WTC11 (cell line): ENCODE measurements at regions not wholly inside any gene's neighbourhood (a gene's known extent, or its start where the extent isn't known, plus 50 kb on each side); places are given as distances from the start of the nearest gene placed in this dataset.

ENCODE experiments used
- ATAC-seq: fragments of 200-7000 bp; cut with Tn5 transposase; 2 replicates; pipeline ENCODE4 v1.10.0; 2021; ENCODE audit warnings: mild to moderate bottlenecking, moderate library complexity
- CTCF ChIA-PET: fragments of 300-600 bp; sonication (Branson Sonifier 250); formaldehyde crosslinking; loops from one replicate; lab custom pipeline; 2021; ENCODE audit warnings: antibody characterized with exemption; lab: Charles Lee
- POLR2A ChIA-PET: fragments of 350-600 bp; sonication (Branson Sonifier 250); formaldehyde crosslinking; loops from one replicate; lab custom pipeline; 2021; ENCODE audit warnings: antibody characterized with exemption; lab: Charles Lee
- DNase-seq: peaks from one replicate; pipeline ENCODE4 v3.0.0; 2021; ENCODE audit warnings: low spot score
- H3K27ac Mint-ChIP-seq: 2 replicates; pipeline ENCODE4 v1.8.0; 2021; ENCODE audit warnings: mixed read lengths
- H3K27me3 Mint-ChIP-seq: 2 replicates; pipeline ENCODE4 v1.8.0; 2021; ENCODE audit warnings: low read depth, mild to moderate bottlenecking, moderate library complexity, mixed read lengths
- H3K36me3 Mint-ChIP-seq: 2 replicates; pipeline ENCODE4 v1.8.0; 2021; ENCODE audit warnings: mixed read lengths
- H3K4me1 Mint-ChIP-seq: 2 replicates; pipeline ENCODE4 v1.8.0; 2022; ENCODE audit warnings: mixed read lengths
- H3K4me3 Mint-ChIP-seq: 2 replicates; pipeline ENCODE4 v1.8.0; 2021; ENCODE audit warnings: mild to moderate bottlenecking, moderate library complexity, mixed read lengths
- H3K9me3 Mint-ChIP-seq: 2 replicates; pipeline ENCODE4 v1.8.0; 2021; ENCODE audit warnings: mixed read lengths
- ATF2 ChIP-seq: sonication (generic); formaldehyde crosslinking; IDR thresholded peaks from 2 replicates; pipeline ENCODE4 v1.8.1; 2022; ENCODE audit warnings: low read depth, missing genetic modification reagents, borderline replicate concordance
- CDX4 ChIP-seq: fragments of 250-450 bp; sonication (Bioruptor Pico); IDR thresholded peaks from 2 replicates; pipeline ENCODE4 v1.9.0; 2021; ENCODE audit warnings: moderate library complexity, mild to moderate bottlenecking, inconsistent platforms, borderline replicate concordance
- E2F1 ChIP-seq: sonication (generic); formaldehyde crosslinking; IDR thresholded peaks from 2 replicates; pipeline ENCODE4 v1.8.0; 2022; ENCODE audit warnings: mild to moderate bottlenecking, missing genetic modification reagents
- ESRRA ChIP-seq: sonication (generic); formaldehyde crosslinking; IDR thresholded peaks from 2 replicates; pipeline ENCODE4 v1.8.1; 2022; ENCODE audit warnings: mild to moderate bottlenecking, missing genetic modification reagents, borderline replicate concordance
- FOXJ3 ChIP-seq: sonication (generic); formaldehyde crosslinking; IDR thresholded peaks from 2 replicates; pipeline ENCODE4 v1.9.0; 2021; ENCODE audit warnings: missing genetic modification reagents, mild to moderate bottlenecking, borderline replicate concordance
- FOXP4 ChIP-seq: sonication (generic); formaldehyde crosslinking; IDR thresholded peaks from 2 replicates; pipeline ENCODE4 v1.8.0; 2022; ENCODE audit warnings: mild to moderate bottlenecking, missing genetic modification reagents
- GRHL2 ChIP-seq: fragments of 250-450 bp; sonication (Bioruptor Pico); IDR thresholded peaks from 2 replicates; pipeline ENCODE4 v1.8.0; 2022; ENCODE audit warnings: mild to moderate bottlenecking, moderate library complexity; ENCODE audit not compliant: insufficient replicate concordance, severe bottlenecking
- JAZF1 ChIP-seq: fragments of 250-450 bp; sonication (Bioruptor Pico); IDR thresholded peaks from 2 replicates; pipeline ENCODE4 v1.9.0; 2021; ENCODE audit warnings: moderate library complexity, mild to moderate bottlenecking, inconsistent platforms
- MAX ChIP-seq: sonication (generic); formaldehyde crosslinking; IDR thresholded peaks from 2 replicates; pipeline ENCODE4 v1.8.0; 2022; ENCODE audit warnings: mild to moderate bottlenecking, missing genetic modification reagents
- PREB ChIP-seq: sonication (generic); formaldehyde crosslinking; IDR thresholded peaks from 2 replicates; pipeline ENCODE4 v1.8.1; 2022; ENCODE audit warnings: mild to moderate bottlenecking, missing genetic modification reagents, moderate library complexity, borderline replicate concordance
- SMAD3 ChIP-seq: sonication (generic); formaldehyde crosslinking; IDR thresholded peaks from 2 replicates; pipeline ENCODE4 v1.8.0; 2022; ENCODE audit warnings: missing genetic modification reagents, mild to moderate bottlenecking, borderline replicate concordance
- SP1 ChIP-seq: sonication (generic); formaldehyde crosslinking; conservative IDR thresholded peaks from 2 replicates; pipeline ENCODE4 v1.8.1; 2022; ENCODE audit warnings: missing genetic modification reagents
- STAT6 ChIP-seq: sonication (generic); formaldehyde crosslinking; conservative IDR thresholded peaks from 2 replicates; pipeline ENCODE4 v1.8.1; 2023; ENCODE audit warnings: mild to moderate bottlenecking, low read depth, missing genetic modification reagents, moderate library complexity
- USF1 ChIP-seq: sonication (generic); formaldehyde crosslinking; IDR thresholded peaks from 2 replicates; pipeline ENCODE4 v1.8.0; 2022; ENCODE audit warnings: mild to moderate bottlenecking, missing genetic modification reagents
- ZNF219 ChIP-seq: sonication (generic); formaldehyde crosslinking; IDR thresholded peaks from 2 replicates; pipeline ENCODE4 v1.8.0; 2023; ENCODE audit warnings: missing genetic modification reagents, mild to moderate bottlenecking, borderline replicate concordance
- ZNF281 ChIP-seq: sonication (generic); formaldehyde crosslinking; IDR thresholded peaks from 2 replicates; pipeline ENCODE4 v1.8.0; 2023; ENCODE audit warnings: mild to moderate bottlenecking, missing genetic modification reagents
- ZNF317 ChIP-seq: sonication (generic); formaldehyde crosslinking; IDR thresholded peaks from 2 replicates; pipeline ENCODE4 v1.8.1; 2023; ENCODE audit warnings: low read depth, mild to moderate bottlenecking, moderate library complexity, missing genetic modification reagents, borderline replicate concordance
- ZNF423 ChIP-seq: fragments of 250-450 bp; sonication (Bioruptor Pico); IDR thresholded peaks from 2 replicates; pipeline ENCODE4 v2.1.2; 2022; ENCODE audit warnings: mild to moderate bottlenecking, moderate library complexity
- ZNF425 ChIP-seq: fragments of 250-450 bp; sonication (Bioruptor Pico); conservative IDR thresholded peaks from 2 replicates; pipeline ENCODE4 v1.9.0; 2021; ENCODE audit warnings: mild to moderate bottlenecking

- Mint-ChIP-seq H3K36me3 (peaks cover 63% of the 10 kb centered on the region), H3K4me1 (no peaks in the 10 kb centered on the region), H3K27ac (no peak overlapping the region)
- TF ChIP-seq ATF2 (CRISPR knock-in tag) (no peak), CDX4 (no peak), FOXP4 (CRISPR knock-in tag) (no peak), ZNF317 (CRISPR knock-in tag) (no peak), SMAD3 (CRISPR knock-in tag) (no peak), GRHL2 (CRISPR knock-in tag) (no peak), FOXJ3 (CRISPR knock-in tag) (no peak), PREB (no peak)
- TF ChIP-seq, all 79 proteins: peak for 0
- POLR2A ChIA-PET, result no interaction called here
- CTCF ChIA-PET, result no interaction called here
- Mint-ChIP-seq H3K27me3 (peaks cover 4% of the 10 kb centered on the region; the same call in 1 of the 2 replicates), H3K4me3 (no peak overlapping the region), H3K9me3 (peaks cover 86% of the 10 kb centered on the region)
- ATAC-seq (no peak), DNase-seq (no peak)
These were observed 450.0 kb downstream of the SPATA31D1 start for GRCh38 chr9:82438581-82438980.

GRCh38 chr9:82443312-82443711 lies 454.7 kb downstream of the SPATA31D1 start:
- Mint-ChIP-seq H3K27me3 (peaks cover 8% of the 10 kb centered on the region), H3K27ac (no peak overlapping the region), H3K36me3 (peaks cover 55% of the 10 kb centered on the region), H3K4me3 (no peak overlapping the region), H3K9me3 (peaks cover 83% of the 10 kb centered on the region), H3K4me1 (no peaks in the 10 kb centered on the region)
- DNase-seq (no peak), ATAC-seq (no peak)
- ChIA-PET POLR2A (no interaction called here), CTCF (no interaction called here)
- no peak for TF ChIP-seq ZNF423
- no peak for TF ChIP-seq STAT6 (CRISPR knock-in tag)
- TF ChIP-seq MAX (CRISPR knock-in tag), result no peak
- TF ChIP-seq ZNF219 (CRISPR knock-in tag), result no peak
- TF ChIP-seq ESRRA (CRISPR knock-in tag), result no peak
- no peak for TF ChIP-seq SP1 (CRISPR knock-in tag)
- TF ChIP-seq ZNF281 (CRISPR knock-in tag), result no peak
- TF ChIP-seq JAZF1, result no peak
- no peak for TF ChIP-seq ZNF425 (CRISPR knock-in tag)
- no peak for TF ChIP-seq USF1 (CRISPR knock-in tag)
- no peak for TF ChIP-seq E2F1
